Ovary (tissue), 3 donors: ENCODE measurements at regions not wholly inside any gene's neighbourhood (a gene's known extent, or its start where the extent isn't known, plus 50 kb on each side); places are given as distances from the start of the nearest gene placed in this dataset.

Experiments
- EP300 ChIP-seq: sonication (generic); formaldehyde crosslinking; IDR thresholded peaks from one replicate; pipeline ENCODE4 v1.6.1; 2017; ENCODE audit warnings: antibody characterized with exemption
- POLR2A ChIP-seq: fragments of 450-650 bp; IDR thresholded peaks from one replicate; pipeline ENCODE4 v1.6.1; 2017; ENCODE audit warnings: antibody characterized with exemption, mild to moderate bottlenecking, moderate library complexity
- TF ChIP-seq, protein P1 (sequence below), 3 donors: fragments of 450-650 bp in 2 of 3; fragments of 200-600 bp in 1 of 3; IDR thresholded peaks; one replicate each; pipeline versions ENCODE4 v1.5.1 to v1.8.0; 2016 to 2022; ENCODE audit warnings: antibody characterized with exemption in 3 of 3, mild to moderate bottlenecking in 1 of 3
- donor health status: DM: no; HTN: no; CAD: no.

- TF ChIP-seq, protein P1, sequence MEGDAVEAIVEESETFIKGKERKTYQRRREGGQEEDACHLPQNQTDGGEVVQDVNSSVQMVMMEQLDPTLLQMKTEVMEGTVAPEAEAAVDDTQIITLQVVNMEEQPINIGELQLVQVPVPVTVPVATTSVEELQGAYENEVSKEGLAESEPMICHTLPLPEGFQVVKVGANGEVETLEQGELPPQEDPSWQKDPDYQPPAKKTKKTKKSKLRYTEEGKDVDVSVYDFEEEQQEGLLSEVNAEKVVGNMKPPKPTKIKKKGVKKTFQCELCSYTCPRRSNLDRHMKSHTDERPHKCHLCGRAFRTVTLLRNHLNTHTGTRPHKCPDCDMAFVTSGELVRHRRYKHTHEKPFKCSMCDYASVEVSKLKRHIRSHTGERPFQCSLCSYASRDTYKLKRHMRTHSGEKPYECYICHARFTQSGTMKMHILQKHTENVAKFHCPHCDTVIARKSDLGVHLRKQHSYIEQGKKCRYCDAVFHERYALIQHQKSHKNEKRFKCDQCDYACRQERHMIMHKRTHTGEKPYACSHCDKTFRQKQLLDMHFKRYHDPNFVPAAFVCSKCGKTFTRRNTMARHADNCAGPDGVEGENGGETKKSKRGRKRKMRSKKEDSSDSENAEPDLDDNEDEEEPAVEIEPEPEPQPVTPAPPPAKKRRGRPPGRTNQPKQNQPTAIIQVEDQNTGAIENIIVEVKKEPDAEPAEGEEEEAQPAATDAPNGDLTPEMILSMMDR (IDR thresholded peaks at IDR 0.05): no peak
- TF ChIP-seq POLR2A: no peak
- no peak for TF ChIP-seq EP300
Measured at GRCh38 chr6:4687989-4688947, 87.9 kb upstream of the CDYL start.
